T47D (cell line): ENCODE measurements at regions not wholly inside any gene's neighbourhood (a gene's known extent, or its start where the extent isn't known, plus 50 kb on each side); places are given as distances from the start of the nearest gene placed in this dataset.

Experiments used
- DNase-seq, 2 experiments: peaks; one replicate each; pipeline versions ENCODE4 v3.0.0 to v3.0.0-alpha.2; 2011 to 2012; ENCODE audit warnings: low read depth in 1 of 2, low spot score in 1 of 2
- JUND ChIP-seq: IDR thresholded peaks from 2 replicates; pipeline ENCODE4 v1.6.1; 2012; ENCODE audit warnings: low read depth
- in situ Hi-C: cut with HindIII; loops from 2 replicates; pipeline ENCODE4 v1.10.0; 2016; ENCODE audit warnings: low sequenced_read_pairs, low pct_unique_long_range_greater_than_20kb

GRCh38 chr2:150147889-150148683 is 339.4 kb downstream of the RND3 start:
- TF ChIP-seq JUND: no peak
- DNase-seq: no peak
- in situ Hi-C loops: no loop called here

- DNase-seq: no peak
- no peak for TF ChIP-seq JUND
- in situ Hi-C loops: no loop called here
These were observed 340.6 kb downstream of the RND3 start for GRCh38 chr2:150146879-150147278.

GRCh38 chr2:150145299-150145692 is 342.2 kb downstream of the RND3 start:
- no peak for TF ChIP-seq JUND
- DNase-seq: no peak
- in situ Hi-C loops: no loop called here

GRCh38 chr2:150144546-150145298 is 342.7 kb downstream of the RND3 start:
- no peak for DNase-seq
- in situ Hi-C loops: no loop called here
- no peak for TF ChIP-seq JUND

- in situ Hi-C loops: no loop called here
- no peak for DNase-seq
- no peak for TF ChIP-seq JUND
These were observed 344.4 kb downstream of the RND3 start for GRCh38 chr2:150143087-150143536.

- no peak for TF ChIP-seq JUND
- DNase-seq: no peak
- in situ Hi-C loops: no loop called here
These were observed 344.9 kb downstream of the RND3 start for GRCh38 chr2:150142561-150142960.

- in situ Hi-C loops: no loop called here
- DNase-seq: no peak
- TF ChIP-seq JUND: no peak
These were observed 346.1 kb downstream of the RND3 start for GRCh38 chr2:150141226-150142001.

- no peak for DNase-seq
- no peak for TF ChIP-seq JUND
- in situ Hi-C loops: no loop called here
These were observed 346.7 kb downstream of the RND3 start for GRCh38 chr2:150140777-150141176.

GRCh38 chr2:150138587-150138986 is 348.9 kb downstream of the RND3 start:
- DNase-seq: no peak
- no peak for TF ChIP-seq JUND
- in situ Hi-C loops: no loop called here

- no peak for DNase-seq
- in situ Hi-C loops: no loop called here
- TF ChIP-seq JUND: no peak
These were observed 350.0 kb downstream of the RND3 start for GRCh38 chr2:150137338-150138069.

GRCh38 chr2:150136893-150137292 is 350.6 kb downstream of the RND3 start:
- in situ Hi-C loops: no loop called here
- TF ChIP-seq JUND: no peak
- DNase-seq: no peak

- no peak for DNase-seq
- TF ChIP-seq JUND: no peak
- in situ Hi-C loops: no loop called here
These were observed 351.1 kb downstream of the RND3 start for GRCh38 chr2:150136401-150136800.
